BE2C (cell line): ENCODE measurements at regions not wholly inside any gene's neighbourhood (a gene's known extent, or its start where the extent isn't known, plus 50 kb on each side); places are given as distances from the start of the nearest gene placed in this dataset.

ENCODE experiments used
- DNase-seq: peaks from one replicate; pipeline ENCODE4 v3.0.0-alpha.2; 2020
- H3K27me3 ChIP-seq: fragments of 250-450 bp; sonication (Bioruptor Pico); 2 replicates; pipeline ENCODE4 v1.5.1; 2020; ENCODE audit warnings: mild to moderate bottlenecking
- H3K36me3 ChIP-seq: fragments of 250-450 bp; sonication (Bioruptor Pico); 2 replicates; pipeline ENCODE4 v1.5.1; 2020; ENCODE audit warnings: mild to moderate bottlenecking
- H3K4me1 ChIP-seq: fragments of 250-450 bp; sonication (Bioruptor Pico); 2 replicates; pipeline ENCODE4 v1.5.1; 2020
- H3K4me3 ChIP-seq: 2 replicates; pipeline ENCODE4 v1.5.1; 2011; ENCODE audit warnings: low read depth, low read length
- H3K9me3 ChIP-seq: fragments of 250-450 bp; sonication (Bioruptor Pico); 2 replicates; pipeline ENCODE4 v1.5.1; 2020
- CTCF ChIP-seq: IDR thresholded peaks from 2 replicates; pipeline ENCODE4 v1.5.1; 2012; ENCODE audit warnings: mild to moderate bottlenecking, low read depth, low read length

- Histone ChIP-seq H3K27me3 (peaks cover 4% of the 10 kb centered on the region; the same call in 1 of the 2 replicates), H3K4me1 (no peaks in the 10 kb centered on the region), H3K9me3 (no peaks in the 10 kb centered on the region), H3K36me3 (no peaks in the 10 kb centered on the region), H3K4me3 (no peak overlapping the region)
- no peak for TF ChIP-seq CTCF
- DNase-seq = no peak
These were observed 106.6 kb upstream of the AMN1 start for GRCh38 chr12:31835276-31835882.

- no peaks in the 10 kb centered on the region for H3K4me1 ChIP-seq
- H3K36me3 ChIP-seq = no peaks in the 10 kb centered on the region
- peaks cover 4% of the 10 kb centered on the region; the same call in 1 of the 2 replicates for H3K27me3 ChIP-seq
- DNase-seq = no peak
- no peaks in the 10 kb centered on the region for H3K9me3 ChIP-seq
- no peak overlapping the region for H3K4me3 ChIP-seq
- no peak for TF ChIP-seq CTCF
These were observed 105.3 kb upstream of the AMN1 start for GRCh38 chr12:31834150-31834549.

- Histone ChIP-seq H3K4me3 (no peak overlapping the region), H3K9me3 (no peaks in the 10 kb centered on the region), H3K36me3 (no peaks in the 10 kb centered on the region), H3K4me1 (no peaks in the 10 kb centered on the region), H3K27me3 (peaks cover 4% of the 10 kb centered on the region; the same call in 1 of the 2 replicates)
- no peak for DNase-seq
- no peak for TF ChIP-seq CTCF
These were observed 104.2 kb upstream of the AMN1 start for GRCh38 chr12:31832740-31833729.

- no peaks in the 10 kb centered on the region for H3K36me3 ChIP-seq
- no peak overlapping the region for H3K4me3 ChIP-seq
- no peak for TF ChIP-seq CTCF
- H3K27me3 ChIP-seq = peaks cover 3% of the 10 kb centered on the region; the same call in 1 of the 2 replicates
- H3K9me3 ChIP-seq = no peaks in the 10 kb centered on the region
- H3K4me1 ChIP-seq = no peaks in the 10 kb centered on the region
- no peak for DNase-seq
These were observed 99.2 kb upstream of the AMN1 start for GRCh38 chr12:31828071-31828470.

GRCh38 chr12:31822761-31823160 lies 93.9 kb upstream of the AMN1 start:
- no peak overlapping the region for H3K4me3 ChIP-seq
- H3K4me1 ChIP-seq = no peaks in the 10 kb centered on the region
- no peaks in the 10 kb centered on the region for H3K27me3 ChIP-seq
- no peaks in the 10 kb centered on the region for H3K9me3 ChIP-seq
- H3K36me3 ChIP-seq = no peaks in the 10 kb centered on the region
- no peak for DNase-seq
- no peak for TF ChIP-seq CTCF

- no peak for TF ChIP-seq CTCF
These were observed 92.7 kb upstream of the AMN1 start for GRCh38 chr12:31821484-31821883.

More at GRCh38 chr12:31821484-31821883, 92.7 kb upstream of the AMN1 start:
- no peaks in the 10 kb centered on the region for H3K4me1 ChIP-seq
- no peak for DNase-seq
- no peaks in the 10 kb centered on the region for H3K27me3 ChIP-seq
- H3K4me3 ChIP-seq = no peak overlapping the region
- H3K9me3 ChIP-seq = no peaks in the 10 kb centered on the region
- no peaks in the 10 kb centered on the region for H3K36me3 ChIP-seq
